Activated CD4-positive, alpha-beta T cell treated with anti-CD3 and anti-CD28 coated beads, Interleukin-2, Interleukin-6, amounts not matched to agents 100 ng/mL and 50 ng/mL, durations not matched to agents 16 hours and 8 hours (primary cell): ENCODE measurements at regions not wholly inside any gene's neighbourhood (a gene's known extent, or its start where the extent isn't known, plus 50 kb on each side); places are given as distances from the start of the nearest gene placed in this dataset.

Source experiments
- DNase-seq: peaks from one replicate; pipeline ENCODE4 v3.0.0-alpha.2; 2020

DNA sequence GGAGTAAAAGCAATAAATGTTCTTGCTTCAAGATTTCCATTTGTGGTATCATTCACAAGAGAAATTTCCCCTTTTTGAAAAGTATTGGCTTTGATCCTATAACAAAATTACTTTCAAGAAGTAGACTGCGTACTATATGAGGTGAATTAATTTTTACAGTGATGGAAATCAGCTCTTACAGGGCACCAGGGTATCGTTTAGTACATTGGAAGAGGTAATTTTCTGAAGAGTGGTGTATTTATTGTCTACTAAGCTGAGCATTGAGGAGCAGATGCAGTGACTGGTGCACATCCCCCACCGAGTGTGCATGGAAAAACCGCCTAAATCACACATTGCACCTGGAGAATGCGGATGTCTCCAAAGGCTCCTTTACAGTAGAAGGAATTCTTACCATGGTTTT is 209.5 kb downstream of the SAMD5 start:
- DNase-seq = no peak

GRCh38 chr6:147722158-147722557 is 213.7 kb downstream of the SAMD5 start:
- DNase-seq = no peak

- DNase-seq = no peak
These were observed 216.0 kb downstream of the SAMD5 start for GRCh38 chr6:147724454-147724853.

- DNase-seq = no peak
These were observed 217.9 kb downstream of the SAMD5 start for GRCh38 chr6:147726342-147726741.

DNA sequence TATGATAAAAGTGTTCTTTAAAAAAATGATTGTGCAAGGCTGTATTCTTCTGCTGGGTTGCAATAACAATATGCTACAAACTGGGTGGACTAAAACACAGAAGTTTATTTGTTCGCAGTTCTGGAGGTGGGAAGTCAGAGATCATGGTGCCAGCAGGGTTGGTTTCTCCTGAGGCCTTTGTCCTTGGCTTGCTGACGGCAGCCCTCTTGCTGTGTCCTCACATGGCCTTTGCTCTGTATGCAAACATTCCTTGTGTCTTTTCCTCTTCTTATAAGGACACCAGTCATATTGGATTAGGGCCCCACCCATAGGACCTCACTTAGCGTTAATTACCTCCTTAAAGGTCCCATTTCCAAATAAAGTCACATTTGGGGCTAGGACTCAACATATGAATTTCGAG is 220.4 kb downstream of the SAMD5 start:
- DNase-seq = no peak

GRCh38 chr6:147733686-147734085 is 225.2 kb downstream of the SAMD5 start:
- no peak for DNase-seq

DNA sequence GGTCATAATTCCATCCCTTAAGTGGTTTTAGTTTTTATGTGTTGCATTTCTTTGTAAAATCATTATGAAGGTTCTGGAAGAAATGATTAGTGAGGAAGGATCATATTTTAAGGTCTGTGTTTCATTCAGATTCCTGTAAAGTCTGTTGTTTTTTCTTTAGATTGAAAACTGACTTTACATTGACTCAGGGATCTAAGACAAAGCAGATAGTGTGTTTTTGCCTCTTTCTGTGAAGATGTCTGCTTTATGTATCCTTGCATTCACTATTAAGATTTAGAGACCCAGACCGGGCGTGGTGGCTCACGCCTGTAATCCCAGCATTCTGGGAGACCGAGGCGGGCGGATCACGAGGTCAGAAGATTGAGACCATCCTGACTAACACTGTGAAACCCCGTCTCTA is 225.7 kb downstream of the SAMD5 start:
- DNase-seq = no peak

DNA sequence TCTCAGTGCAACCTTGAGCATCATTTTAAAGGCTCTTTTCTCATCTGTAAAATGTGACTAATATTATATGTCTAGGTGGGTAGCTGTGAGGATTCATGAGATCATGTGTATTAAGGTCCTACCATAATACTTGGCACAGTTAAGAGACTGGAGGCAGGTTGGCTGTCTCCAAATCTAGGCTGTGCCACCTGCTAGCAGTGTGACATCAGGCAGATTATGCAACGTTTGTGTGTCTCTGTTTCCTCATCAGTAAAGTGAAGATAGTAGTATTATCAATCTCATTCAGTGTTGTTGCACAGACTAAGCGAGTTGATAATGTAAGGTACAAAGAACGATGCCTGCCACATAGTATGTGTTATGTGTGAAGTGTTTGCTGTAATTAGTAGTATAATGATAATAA is 227.4 kb downstream of the SAMD5 start:
- DNase-seq = no peak

- no peak for DNase-seq
These were observed 228.6 kb downstream of the SAMD5 start for GRCh38 chr6:147737115-147737514.

GRCh38 chr6:147738099-147738498 is 229.6 kb downstream of the SAMD5 start:
- DNase-seq = no peak

DNA sequence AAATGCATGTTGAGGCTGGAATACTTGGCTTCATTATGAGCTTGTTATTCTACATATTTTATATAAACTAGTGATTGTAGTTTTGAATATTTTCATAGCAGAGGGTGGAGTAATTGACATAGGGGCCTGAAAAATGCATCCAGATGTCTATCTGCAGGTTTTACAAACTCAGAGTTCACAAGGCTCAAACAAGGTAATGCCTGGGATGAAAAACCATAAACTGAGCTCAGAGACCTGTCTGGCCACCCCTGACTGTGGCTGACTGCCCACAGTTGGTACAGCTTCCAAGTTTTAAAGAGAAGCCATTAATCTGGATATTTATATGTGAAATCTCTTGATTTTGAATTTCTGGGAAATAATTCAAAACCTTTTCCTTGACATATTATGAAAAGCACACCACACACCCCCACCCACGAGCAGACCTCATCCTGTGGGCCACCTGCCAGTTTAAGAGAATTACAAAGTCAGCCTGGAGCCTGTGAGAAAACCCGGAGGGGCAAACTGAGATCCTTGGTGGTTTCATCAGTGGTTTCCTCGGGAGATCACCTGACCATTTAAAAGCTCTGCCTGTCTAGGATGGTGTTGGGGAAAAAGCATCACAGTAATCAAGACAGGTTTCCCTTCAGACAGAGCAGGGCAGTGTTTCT is 230.1 kb downstream of the SAMD5 start:
- no peak for DNase-seq

DNA sequence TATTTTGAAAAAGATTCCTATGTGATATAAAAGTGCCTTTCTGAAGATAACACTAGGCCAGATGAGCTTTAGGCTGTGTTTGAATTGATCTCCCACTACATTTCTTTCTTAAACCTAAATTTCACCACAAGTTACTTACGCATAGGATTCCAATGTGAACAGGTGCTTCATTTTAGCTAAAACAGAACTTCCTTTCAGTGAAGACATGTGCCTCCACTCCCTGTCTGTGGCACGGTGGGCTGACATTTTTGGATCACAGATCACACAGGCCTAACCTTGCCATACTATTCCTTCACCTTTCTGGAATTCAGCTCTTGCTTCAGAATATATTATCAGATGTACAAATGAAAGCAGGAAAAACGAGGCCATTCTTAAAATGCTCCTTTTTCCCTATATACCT is 231.8 kb downstream of the SAMD5 start:
- DNase-seq = no peak

DNA sequence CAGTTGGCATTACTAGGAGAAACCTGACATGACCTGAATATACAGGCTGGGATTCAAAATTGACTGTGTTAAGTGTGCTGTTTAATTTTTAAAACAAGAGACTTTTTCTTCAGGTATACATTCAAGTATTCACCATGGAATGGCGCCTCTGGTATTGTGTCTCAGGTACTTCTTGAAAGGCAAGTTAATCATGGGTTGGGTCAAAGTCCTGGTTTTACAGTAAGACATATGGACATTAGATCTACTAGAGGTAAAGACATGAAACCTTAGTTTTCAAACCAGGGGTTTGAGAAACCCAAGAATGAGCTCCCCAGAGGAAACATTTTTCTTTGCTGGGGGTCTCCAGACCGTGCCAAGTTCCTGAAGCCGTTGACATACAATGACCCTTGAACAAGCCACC is 232.4 kb downstream of the SAMD5 start:
- DNase-seq = no peak

DNA sequence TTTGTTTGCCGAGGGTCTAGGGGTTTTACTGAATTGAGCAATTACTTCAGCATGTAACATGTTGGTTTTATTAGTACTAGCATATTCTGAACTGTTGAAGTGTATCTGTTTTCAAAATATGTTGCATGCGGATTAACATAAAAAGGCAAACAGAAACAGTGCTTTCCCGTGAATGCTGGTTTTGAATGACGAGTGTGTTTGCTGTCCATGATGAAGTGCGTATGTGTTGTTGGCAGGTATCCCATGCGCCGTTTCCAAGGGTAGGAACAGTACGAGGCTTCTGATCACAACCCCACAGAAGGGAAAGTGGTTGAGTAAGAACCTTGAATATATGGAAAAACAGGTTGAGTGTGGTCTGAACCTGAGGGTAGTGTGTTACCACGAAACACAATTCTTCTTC is 232.9 kb downstream of the SAMD5 start:
- DNase-seq = no peak

- no peak for DNase-seq
These were observed 233.9 kb downstream of the SAMD5 start for GRCh38 chr6:147742440-147742839.

- DNase-seq = no peak
These were observed 235.5 kb downstream of the SAMD5 start for GRCh38 chr6:147744012-147744411.

DNA sequence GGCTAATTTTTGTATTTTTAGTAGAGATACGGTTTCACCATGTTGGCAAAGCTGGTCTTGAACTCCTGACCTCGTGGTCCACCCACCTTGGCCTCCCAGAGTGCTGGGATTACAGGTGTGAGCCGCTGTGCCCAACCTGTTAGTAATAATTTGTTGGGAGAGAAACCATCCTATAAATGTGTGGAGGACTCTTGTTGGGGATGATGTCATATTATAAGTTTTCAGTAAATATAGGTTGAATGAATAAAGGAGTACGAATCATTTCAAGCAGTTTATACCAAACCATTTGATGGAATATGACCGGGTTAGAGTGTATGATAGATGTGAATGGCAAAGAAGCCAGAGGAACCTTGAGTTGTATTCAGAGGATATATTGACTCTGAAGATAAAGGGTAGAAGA is 240.8 kb downstream of the SAMD5 start:
- DNase-seq = no peak

DNA sequence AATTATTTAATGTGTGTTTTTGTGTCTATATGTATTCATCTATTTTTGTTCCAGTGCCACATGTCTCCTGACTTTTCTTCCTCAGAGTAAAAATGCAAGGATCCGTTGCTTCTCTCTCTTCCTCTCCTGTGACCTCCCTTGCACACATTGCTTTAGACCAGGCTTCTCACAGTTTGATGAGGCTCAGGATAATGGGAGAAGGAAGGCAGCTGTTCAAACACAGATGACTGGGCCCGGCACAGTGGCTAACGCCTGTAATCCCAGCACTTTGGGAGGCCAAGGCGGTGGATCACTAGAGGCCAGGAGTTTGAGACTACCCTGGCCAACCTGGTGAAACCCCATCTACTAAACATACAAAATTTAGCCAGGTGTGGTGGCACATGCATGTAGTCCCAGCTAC is 241.9 kb downstream of the SAMD5 start:
- no peak for DNase-seq

DNA sequence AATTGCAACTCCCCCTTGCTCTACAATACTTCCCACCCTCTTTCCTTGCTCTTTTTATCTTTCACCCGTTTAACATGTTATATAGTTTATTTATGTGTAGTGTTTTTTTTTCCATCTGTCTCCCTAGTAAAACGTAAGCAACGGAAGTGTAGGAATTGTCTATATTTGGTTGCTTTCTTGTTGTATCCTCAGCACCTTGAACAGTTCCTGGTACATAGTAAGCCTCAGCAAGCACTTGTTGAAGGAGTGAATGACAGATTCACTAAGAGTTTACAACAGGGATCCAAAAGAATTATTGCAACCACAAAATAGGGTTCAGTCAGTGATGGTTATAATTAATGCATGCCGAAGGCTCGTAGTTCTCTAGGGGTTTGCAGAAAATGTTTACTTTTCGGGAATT is 242.7 kb downstream of the SAMD5 start:
- no peak for DNase-seq

- DNase-seq = no peak
These were observed 244.4 kb downstream of the SAMD5 start for GRCh38 chr6:147752689-147753403.

GRCh38 chr6:147755999-147756398 is 247.5 kb downstream of the SAMD5 start:
- DNase-seq = no peak

GRCh38 chr6:147756891-147757290 is 248.4 kb downstream of the SAMD5 start:
- no peak for DNase-seq

GRCh38 chr6:147757291-147757690 is 248.8 kb downstream of the SAMD5 start:
- no peak for DNase-seq

- DNase-seq = no peak
These were observed 249.8 kb downstream of the SAMD5 start for GRCh38 chr6:147758303-147758702.

DNA sequence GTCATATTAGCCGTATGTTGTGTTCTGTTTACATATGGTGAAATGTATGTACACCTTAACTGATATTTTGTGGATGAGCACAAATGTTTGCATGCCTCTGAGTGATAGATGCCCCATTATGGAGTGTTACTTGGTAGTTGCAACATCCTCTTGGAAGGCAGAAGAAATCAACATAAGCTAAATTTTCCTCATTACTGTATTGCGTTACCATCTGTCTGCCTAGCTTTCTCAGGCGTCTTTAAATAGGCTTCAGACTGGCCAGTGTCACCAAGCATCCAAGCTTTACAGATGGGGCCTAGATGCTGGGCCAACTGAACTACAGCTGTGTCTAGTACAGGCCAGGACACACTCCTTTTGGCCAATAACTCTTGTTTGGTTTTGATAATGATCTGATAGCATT is 250.6 kb downstream of the SAMD5 start:
- DNase-seq = no peak
